Activated B cell treated with CpG ODN at 0.5 μM for 24 hours (primary cell): ENCODE measurements at regions not wholly inside any gene's neighbourhood (a gene's known extent, or its start where the extent isn't known, plus 50 kb on each side); places are given as distances from the start of the nearest gene placed in this dataset.

ENCODE experiments used
- ATAC-seq: fragments of 200-7000 bp; cut with Tn5 transposase; one replicate; pipeline ENCODE4 v1.10.0; 2021; ENCODE audit warnings: low read depth, mild to moderate bottlenecking, moderate library complexity
- CTCF ChIA-PET: fragments of 350-600 bp; sonication (Branson Sonifier 250); formaldehyde crosslinking; loops from one replicate; lab custom pipeline; 2021; ENCODE audit warnings: antibody characterized with exemption; lab: Charles Lee
- POLR2A ChIA-PET: fragments of 350-600 bp; sonication (Branson Sonifier 250); formaldehyde crosslinking; loops from one replicate; lab custom pipeline; 2021; ENCODE audit warnings: antibody characterized with exemption; lab: Charles Lee
- DNase-seq: peaks from one replicate; pipeline ENCODE4 v3.0.0; 2022
- H3K27ac Mint-ChIP-seq: one replicate; pipeline ENCODE4 v1.8.0; 2020; ENCODE audit warnings: mixed read lengths
- H3K27me3 Mint-ChIP-seq: one replicate; pipeline ENCODE4 v1.8.0; 2021; ENCODE audit warnings: mixed read lengths
- H3K36me3 Mint-ChIP-seq: one replicate; pipeline ENCODE4 v1.8.0; 2021; ENCODE audit warnings: low read depth, mixed read lengths
- H3K4me1 Mint-ChIP-seq: one replicate; pipeline ENCODE4 v1.8.0; 2021; ENCODE audit warnings: mixed read lengths
- H3K4me3 Mint-ChIP-seq: one replicate; pipeline ENCODE4 v1.8.0; 2020; ENCODE audit warnings: mild to moderate bottlenecking, mixed read lengths
- H3K9me3 Mint-ChIP-seq: one replicate; pipeline ENCODE4 v1.8.0; 2020; ENCODE audit warnings: mixed read lengths
- intact Hi-C: fragments of 100-400 bp; cut with micrococcal nuclease; formaldehyde crosslinking; loops from one replicate; pipeline ENCODE4 v1.15.1; 2024
- TF ChIP-seq, protein P1 (sequence below): fragments of 200-600 bp; IDR thresholded peaks from one replicate; pipeline ENCODE4 v1.8.0; 2022; ENCODE audit warnings: antibody characterized with exemption, mild to moderate bottlenecking

DNA sequence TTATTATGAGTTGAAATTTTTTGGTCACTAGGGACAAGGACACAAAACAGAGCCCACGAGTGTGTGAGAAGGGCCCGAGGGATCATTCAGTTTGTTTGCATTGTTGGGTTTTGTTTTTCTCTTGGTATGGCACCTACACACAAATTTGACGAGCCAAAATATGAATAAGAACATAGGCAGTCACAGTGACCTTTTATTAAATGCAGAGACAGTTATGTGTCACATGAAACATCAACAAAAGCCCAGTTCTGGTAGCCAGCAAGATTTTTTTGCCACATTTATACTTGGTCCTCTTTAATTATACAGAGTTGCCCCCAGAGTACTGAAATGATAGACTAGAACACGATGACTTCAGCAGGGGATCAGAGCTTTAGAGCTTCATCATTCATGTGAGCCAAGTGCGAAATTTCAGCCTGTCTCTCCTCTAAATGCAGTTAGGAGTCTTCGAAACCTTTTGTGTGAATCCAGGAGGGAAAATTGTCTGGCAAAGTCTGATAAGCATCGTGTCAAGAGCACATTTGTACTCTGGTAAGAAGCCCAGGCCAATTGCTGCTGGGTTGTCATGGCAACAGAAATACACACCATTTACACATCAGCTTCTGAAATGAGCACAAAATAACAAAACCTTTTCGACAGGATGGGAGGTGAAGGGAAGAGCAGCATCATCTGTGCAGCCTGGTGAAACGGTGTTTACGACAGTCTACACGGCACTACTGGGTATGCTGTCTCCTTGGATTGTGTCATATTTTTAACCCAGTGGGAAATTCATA, 79.2 kb upstream of the RIPOR2 start:
- Mint-ChIP-seq H3K4me1 (peaks cover 71% of the 10 kb centered on the region), H3K4me3 (peak overlapping the region; percentile 20), H3K9me3 (no peaks in the 10 kb centered on the region), H3K27me3 (no peaks in the 10 kb centered on the region), H3K27ac (peak overlapping the region; percentile 60), H3K36me3 (peaks cover 53% of the 10 kb centered on the region)
- CTCF ChIA-PET: interaction anchor here (1.0 to 6.8 kb wide), 5 partner anchors 23 to 158 kb away, joined by 3 to 98 read pairs (median 9); no protein-coding TSS in a partner anchor
- ATAC-seq (peak; percentile 18), DNase-seq (no peak)
- intact Hi-C loops: loop anchor here (1.0 to 10.0 kb wide), 3 partner anchors 9 to 433 kb away; no protein-coding TSS in a partner anchor
- POLR2A ChIA-PET: interaction anchor here (0.9 to 1.3 kb wide), 4 partner anchors 11 to 81 kb away, joined by 3 to 4 read pairs (median 3); no protein-coding TSS in a partner anchor
- TF ChIP-seq, protein P1, sequence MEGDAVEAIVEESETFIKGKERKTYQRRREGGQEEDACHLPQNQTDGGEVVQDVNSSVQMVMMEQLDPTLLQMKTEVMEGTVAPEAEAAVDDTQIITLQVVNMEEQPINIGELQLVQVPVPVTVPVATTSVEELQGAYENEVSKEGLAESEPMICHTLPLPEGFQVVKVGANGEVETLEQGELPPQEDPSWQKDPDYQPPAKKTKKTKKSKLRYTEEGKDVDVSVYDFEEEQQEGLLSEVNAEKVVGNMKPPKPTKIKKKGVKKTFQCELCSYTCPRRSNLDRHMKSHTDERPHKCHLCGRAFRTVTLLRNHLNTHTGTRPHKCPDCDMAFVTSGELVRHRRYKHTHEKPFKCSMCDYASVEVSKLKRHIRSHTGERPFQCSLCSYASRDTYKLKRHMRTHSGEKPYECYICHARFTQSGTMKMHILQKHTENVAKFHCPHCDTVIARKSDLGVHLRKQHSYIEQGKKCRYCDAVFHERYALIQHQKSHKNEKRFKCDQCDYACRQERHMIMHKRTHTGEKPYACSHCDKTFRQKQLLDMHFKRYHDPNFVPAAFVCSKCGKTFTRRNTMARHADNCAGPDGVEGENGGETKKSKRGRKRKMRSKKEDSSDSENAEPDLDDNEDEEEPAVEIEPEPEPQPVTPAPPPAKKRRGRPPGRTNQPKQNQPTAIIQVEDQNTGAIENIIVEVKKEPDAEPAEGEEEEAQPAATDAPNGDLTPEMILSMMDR: no peak

DNA sequence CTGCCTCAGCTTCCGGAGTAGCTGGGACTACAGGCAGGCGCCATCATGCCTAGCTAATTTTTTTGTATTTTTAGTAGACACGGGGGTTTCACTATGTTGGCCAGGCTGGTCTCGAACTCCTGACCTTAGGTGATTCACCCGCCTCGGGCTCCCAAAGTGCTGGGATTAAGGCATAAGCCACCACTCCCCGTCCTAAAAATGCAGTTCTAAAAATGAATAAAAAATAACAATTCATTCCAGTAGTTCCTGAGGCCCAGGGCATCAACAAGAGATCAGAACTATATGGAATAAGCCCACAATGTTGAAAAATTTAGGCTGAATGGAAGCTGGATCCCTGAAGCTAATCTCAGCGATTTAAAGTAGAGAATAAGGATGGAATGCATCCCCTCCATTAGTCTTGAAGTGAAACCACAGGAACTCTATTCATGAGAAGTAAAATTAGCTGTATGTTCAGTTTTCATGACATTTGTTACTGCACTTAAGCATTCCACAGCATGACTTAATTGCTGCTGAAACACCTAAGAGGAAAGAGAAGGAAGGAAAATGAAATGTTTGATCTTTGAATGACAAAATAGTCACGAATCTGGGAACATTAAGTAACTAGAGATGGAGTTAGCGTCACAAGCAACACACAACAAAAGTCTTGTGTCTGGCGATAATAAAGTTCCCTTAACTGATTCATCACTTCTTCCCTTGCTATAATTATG, 80.4 kb upstream of the RIPOR2 start:
- Mint-ChIP-seq H3K27me3 (no peaks in the 10 kb centered on the region), H3K4me3 (no peak overlapping the region), H3K36me3 (peaks cover 51% of the 10 kb centered on the region), H3K4me1 (peaks cover 67% of the 10 kb centered on the region), H3K9me3 (no peaks in the 10 kb centered on the region), H3K27ac (no peak overlapping the region)
- ChIA-PET POLR2A (interaction anchor here (1.0 to 1.1 kb wide), 2 partner anchors 11 to 159 kb away, joined by 3 to 4 read pairs; no protein-coding TSS in a partner anchor), CTCF (interaction anchor here (0.8 to 6.8 kb wide), 3 partner anchors 25 to 159 kb away, joined by 3 to 98 read pairs (median 22); no protein-coding TSS in a partner anchor)
- ATAC-seq (no peak), DNase-seq (no peak)
- TF ChIP-seq, protein P1: no peak
- intact Hi-C loops: loop anchor here (5.0 to 10.0 kb wide), 2 partner anchors 291 to 434 kb away; no protein-coding TSS in a partner anchor

- H3K36me3 Mint-ChIP-seq: peaks cover 58% of the 10 kb centered on the region
- POLR2A ChIA-PET: interaction anchor here (0.9 to 1.7 kb wide), 8 partner anchors 10 to 160 kb away, joined by 3 to 6 read pairs (median 4); partner anchors contain the start of gene RIPOR2
- peak overlapping the region; percentile 32 for H3K4me3 Mint-ChIP-seq
- no peak for ATAC-seq
- CTCF ChIA-PET: interaction anchor here (0.6 to 6.8 kb wide), 22 partner anchors 9 to 436 kb away, joined by 3 to 98 read pairs (median 4); partner anchors contain the start of gene RIPOR2
- peaks cover 61% of the 10 kb centered on the region for H3K4me1 Mint-ChIP-seq
- peak overlapping the region; percentile 70 for H3K27ac Mint-ChIP-seq
- H3K27me3 Mint-ChIP-seq: no peaks in the 10 kb centered on the region
- TF ChIP-seq, protein P1: no peak
- intact Hi-C loops: loop anchor here (5.0 to 10.0 kb wide), 2 partner anchors 293 to 435 kb away; no protein-coding TSS in a partner anchor
- DNase-seq: no peak
- no peaks in the 10 kb centered on the region for H3K9me3 Mint-ChIP-seq
Observed at GRCh38 chr6:25017486-25017885, 81.7 kb upstream of the RIPOR2 start.

DNA sequence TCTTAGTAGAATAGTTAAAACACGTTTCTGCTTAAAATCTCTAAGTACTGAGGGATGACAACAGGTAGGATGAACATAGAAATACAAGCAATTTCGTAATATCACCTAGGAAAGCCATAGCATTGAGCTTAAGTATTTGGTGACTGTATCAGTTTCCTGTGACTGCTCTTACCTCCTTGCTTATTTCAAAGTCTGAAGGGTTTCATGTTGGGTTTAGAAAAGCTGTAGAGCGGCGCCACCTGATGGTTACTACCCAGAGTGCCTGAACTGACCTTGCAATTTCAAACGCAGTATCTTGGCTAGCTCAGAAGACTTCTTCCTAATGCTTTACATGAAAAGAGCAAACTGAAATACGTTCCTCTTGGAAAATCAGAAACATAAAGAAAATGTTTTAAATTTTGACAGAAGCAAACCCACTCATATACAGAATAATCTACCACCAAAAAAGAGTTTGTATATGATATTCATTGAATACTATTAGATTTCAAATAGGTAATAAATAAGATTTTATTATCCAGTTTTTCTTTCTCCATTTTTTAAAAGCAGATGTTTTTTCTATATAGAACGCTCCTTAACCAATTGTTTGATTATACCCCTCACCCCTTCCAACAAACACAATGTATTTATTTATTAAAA, 82.3 kb upstream of the RIPOR2 start:
- Mint-ChIP-seq H3K4me3 (peak overlapping the region; percentile 32), H3K27ac (peak overlapping the region; percentile 70), H3K9me3 (no peaks in the 10 kb centered on the region), H3K4me1 (peaks cover 56% of the 10 kb centered on the region), H3K36me3 (peaks cover 60% of the 10 kb centered on the region), H3K27me3 (no peaks in the 10 kb centered on the region)
- ATAC-seq (peak; percentile 68), DNase-seq (no peak)
- POLR2A ChIA-PET: interaction anchor here (0.6 to 1.7 kb wide), 9 partner anchors 9 to 161 kb away, joined by 3 to 6 read pairs (median 3); partner anchors contain the start of gene RIPOR2
- TF ChIP-seq, protein P1: no peak
- CTCF ChIA-PET: interaction anchor here (0.6 to 6.8 kb wide), 26 partner anchors 9 to 437 kb away, joined by 3 to 98 read pairs (median 4); partner anchors contain the start of gene RIPOR2
- intact Hi-C loops: loop anchor here (1.0 to 10.0 kb wide), 5 partner anchors 25 to 436 kb away; no protein-coding TSS in a partner anchor
